HG02678 (cell line): ENCODE measurements at regions not wholly inside any gene's neighbourhood (a gene's known extent, or its start where the extent isn't known, plus 50 kb on each side); places are given as distances from the start of the nearest gene placed in this dataset.

Source experiments
- ATAC-seq: cut with Tn5 transposase; IDR thresholded peaks from one replicate; pipeline ENCODE4 v1.9.1; 2021; ENCODE audit warnings: mild to moderate bottlenecking, moderate library complexity; ENCODE audit not compliant: unreplicated experiment

DNA sequence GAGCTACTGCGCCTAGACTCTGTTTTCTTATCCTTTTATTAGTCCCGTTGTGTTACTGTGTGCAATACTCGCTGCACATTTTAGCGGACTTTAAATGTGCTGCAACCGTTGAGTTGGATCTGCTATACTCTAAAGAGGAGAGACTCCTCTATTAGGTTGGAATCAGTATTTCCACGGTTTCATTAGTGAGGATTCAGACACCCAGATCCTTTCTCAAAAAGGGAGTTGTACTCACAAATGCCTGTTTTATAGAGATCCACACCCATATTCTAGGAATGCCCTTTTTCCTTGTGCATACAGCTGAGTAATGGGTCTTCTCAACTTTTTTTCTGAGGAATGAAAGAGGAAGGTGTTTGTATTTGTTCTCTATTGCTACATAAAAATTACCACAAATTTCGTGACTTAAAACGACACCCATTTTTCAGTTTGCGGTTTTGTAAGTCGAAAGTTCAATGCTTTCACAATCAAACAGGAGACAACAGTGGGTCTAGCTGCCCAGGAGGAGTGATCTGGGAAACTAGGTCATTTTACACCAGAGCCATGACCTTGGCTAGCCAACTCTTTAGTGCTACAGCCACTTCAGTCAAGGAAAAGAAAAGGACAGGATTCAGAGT, 52.8 kb upstream of the SLC44A1 start:
- ATAC-seq = no peak

DNA sequence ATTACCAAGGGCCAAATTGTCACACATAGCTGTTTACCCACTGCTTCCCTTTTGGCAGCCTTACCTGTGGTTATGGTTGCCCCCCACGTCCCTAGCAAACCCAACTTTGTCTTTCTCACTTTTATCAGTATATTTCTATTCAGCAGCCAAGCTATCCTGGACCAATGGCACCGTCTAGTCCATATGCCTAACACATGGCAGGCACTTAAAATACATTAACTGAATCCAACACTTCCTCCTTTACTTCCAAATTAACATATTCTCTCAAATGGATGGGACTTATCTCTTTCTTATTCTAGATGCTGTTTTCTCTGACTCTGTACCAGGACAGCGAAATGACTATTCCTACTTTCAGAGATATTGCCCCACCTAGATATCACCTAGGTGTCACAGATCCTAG, 50.9 kb upstream of the SLC44A1 start:
- ATAC-seq = no peak

DNA sequence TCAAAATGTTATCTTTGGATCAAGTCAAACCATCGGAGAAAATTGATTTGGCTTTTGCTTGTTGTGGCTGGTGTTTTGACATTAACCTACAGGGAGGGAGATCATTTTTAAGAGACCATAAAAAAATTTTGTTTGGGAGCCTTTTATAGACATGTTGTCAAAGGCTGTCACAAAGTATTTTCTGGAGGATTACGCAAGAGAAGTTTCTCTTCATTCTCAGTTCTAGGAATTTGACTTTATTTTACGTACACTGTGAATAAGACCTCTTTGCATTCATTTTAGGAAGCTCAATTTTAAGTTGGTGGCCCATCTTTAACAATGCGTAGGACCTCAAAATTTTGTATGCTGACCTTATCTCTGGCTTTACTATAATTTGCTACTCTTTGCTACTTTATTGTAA, 50.2 kb upstream of the SLC44A1 start:
- ATAC-seq = no peak
